HG03025 (cell line): ENCODE measurements at regions not wholly inside any gene's neighbourhood (a gene's known extent, or its start where the extent isn't known, plus 50 kb on each side); places are given as distances from the start of the nearest gene placed in this dataset.

ENCODE experiments used
- ATAC-seq: cut with Tn5 transposase; IDR thresholded peaks from one replicate; pipeline ENCODE4 v1.9.1; 2021; ENCODE audit warnings: mild to moderate bottlenecking, moderate library complexity; ENCODE audit not compliant: unreplicated experiment, low FRiP score

- ATAC-seq: no peak
Observed at GRCh38 chr10:78732381-78732780, 336.4 kb upstream of the ZMIZ1 start.

GRCh38 chr10:78736926-78737630, 331.7 kb upstream of the ZMIZ1 start:
- no peak for ATAC-seq

- ATAC-seq: no peak
Observed at GRCh38 chr10:78737883-78738856, 330.6 kb upstream of the ZMIZ1 start.

- no peak for ATAC-seq
Observed at GRCh38 chr10:78738861-78739260, 329.9 kb upstream of the ZMIZ1 start.

GRCh38 chr10:78739444-78740053, 329.2 kb upstream of the ZMIZ1 start:
- ATAC-seq: no peak

GRCh38 chr10:78740976-78741915, 327.5 kb upstream of the ZMIZ1 start:
- ATAC-seq: no peak

GRCh38 chr10:78742406-78742729, 326.4 kb upstream of the ZMIZ1 start:
- no peak for ATAC-seq

- ATAC-seq: no peak
Observed at GRCh38 chr10:78742730-78743615, 325.8 kb upstream of the ZMIZ1 start.

- no peak for ATAC-seq
Observed at GRCh38 chr10:78744056-78744455, 324.7 kb upstream of the ZMIZ1 start.

GRCh38 chr10:78744491-78745090, 324.2 kb upstream of the ZMIZ1 start:
- no peak for ATAC-seq

- no peak for ATAC-seq
Observed at GRCh38 chr10:78745441-78745840, 323.3 kb upstream of the ZMIZ1 start.

- no peak for ATAC-seq
Observed at GRCh38 chr10:78746155-78746763, 322.5 kb upstream of the ZMIZ1 start.

GRCh38 chr10:78747401-78748234, 321.1 kb upstream of the ZMIZ1 start:
- no peak for ATAC-seq

GRCh38 chr10:78748235-78748533, 320.6 kb upstream of the ZMIZ1 start:
- no peak for ATAC-seq

- ATAC-seq: no peak
Observed at GRCh38 chr10:78749200-78749599, 319.6 kb upstream of the ZMIZ1 start.

GRCh38 chr10:78749898-78750297, 318.9 kb upstream of the ZMIZ1 start:
- ATAC-seq: no peak

GRCh38 chr10:78750418-78750817, 318.3 kb upstream of the ZMIZ1 start:
- no peak for ATAC-seq

- no peak for ATAC-seq
Observed at GRCh38 chr10:78751716-78752115, 317.1 kb upstream of the ZMIZ1 start.
